Coronary artery (tissue), 2 donors: ENCODE measurements at regions not wholly inside any gene's neighbourhood (a gene's known extent, or its start where the extent isn't known, plus 50 kb on each side); places are given as distances from the start of the nearest gene placed in this dataset.

Source experiments
- DNase-seq: peaks from one replicate; pipeline ENCODE4 v3.0.0-alpha.2; 2017; ENCODE audit warnings: low spot score
- H3K27ac ChIP-seq, 2 donors: fragments of 200-600 bp; sonication (generic); one replicate each; pipeline ENCODE4 v1.5.1; 2016 to 2019
- H3K4me3 ChIP-seq: fragments of 200-600 bp; sonication (generic); 2 replicates; pipeline ENCODE4 v1.5.1; 2016; ENCODE audit warnings: mild to moderate bottlenecking, moderate library complexity
- CTCF ChIP-seq: fragments of 200-600 bp; sonication (generic); IDR thresholded peaks from one replicate; pipeline ENCODE4 v1.5.1; 2019; ENCODE audit warnings: antibody characterized with exemption

- Histone ChIP-seq H3K4me3 (no peak overlapping the region), H3K27ac (no peak overlapping the region)
- no peak for TF ChIP-seq CTCF
- DNase-seq = no peak
These were observed 1376.3 kb upstream of the CELF4 start for GRCh38 chr18:38941711-38942561.

- TF ChIP-seq CTCF = no peak
- H3K4me3 ChIP-seq = no peak overlapping the region
- no peak for DNase-seq
- H3K27ac ChIP-seq = no peak overlapping the region
These were observed 1375.4 kb upstream of the CELF4 start for GRCh38 chr18:38940863-38941531.

- TF ChIP-seq CTCF = no peak
- Histone ChIP-seq H3K27ac (no peak overlapping the region), H3K4me3 (no peak overlapping the region)
- no peak for DNase-seq
These were observed 1374.9 kb upstream of the CELF4 start for GRCh38 chr18:38940475-38940862.

GRCh38 chr18:38933910-38934510 lies 1368.4 kb upstream of the CELF4 start:
- no peak for TF ChIP-seq CTCF
- H3K4me3 ChIP-seq = no peak overlapping the region
- DNase-seq = no peak
- no peak overlapping the region for H3K27ac ChIP-seq

- H3K27ac ChIP-seq = no peak overlapping the region
- DNase-seq = no peak
- TF ChIP-seq CTCF = no peak
- H3K4me3 ChIP-seq = no peak overlapping the region
These were observed 1367.7 kb upstream of the CELF4 start for GRCh38 chr18:38933322-38933721.

GRCh38 chr18:38932752-38933151 lies 1367.2 kb upstream of the CELF4 start:
- DNase-seq = no peak
- Histone ChIP-seq H3K27ac (no peak overlapping the region), H3K4me3 (no peak overlapping the region)
- TF ChIP-seq CTCF = no peak
